ENCODE measurements at regions not wholly inside any gene's neighbourhood (a gene's known extent, or its start where the extent isn't known, plus 50 kb on each side); places are given as distances from the start of the nearest gene placed in this dataset.

- no peaks in the 10 kb centered on the region for H3F3A ChIP-seq (replicated peaks; ENCODE audit: low read depth)
- H2AFZ ChIP-seq, result peak overlapping the region; percentile 67
- DNase-seq (ENCODE audit: low spot score), result peak; percentile 94
- Mint-ChIP-seq H3K27ac (peak overlapping the region; percentile 63; the same call in 1 of the 2 replicates), H3K27me3 (ENCODE audit: insufficient read depth, low read depth, poor library complexity) (peaks cover 6% of the 10 kb centered on the region), H3K4me3 (peak overlapping the region; percentile 83), H3K4me1 (peaks cover 19% of the 10 kb centered on the region; the same call in 2 of the 3 replicates), H3K36me3 (ENCODE audit: low read depth) (no peaks in the 10 kb centered on the region; the same call in 2 of the 3 replicates), H3K9me3 (peaks cover 7% of the 10 kb centered on the region; the same call in 2 of the 3 replicates)
- H3K36me3 ChIP-seq (ENCODE audit: insufficient read depth), result no peaks in the 10 kb centered on the region
- 0 out of 2 replicates have a peak, but pooled peaks cover 8% of the 10 kb centered on the region for H3K4me1 ChIP-seq (ENCODE audit: insufficient read depth)
- H3K79me2 ChIP-seq (replicated peaks; ENCODE audit: insufficient read depth), result peaks cover 46% of the 10 kb centered on the region
- no peaks in the 10 kb centered on the region for H4K20me1 ChIP-seq (replicated peaks; ENCODE audit: insufficient read depth)
- peak; percentile 95 for ATAC-seq
- TF ChIP-seq POLR2AphosphoS5 (IDR thresholded peaks at IDR 0.05; ENCODE audit: low read depth) (peak; percentile 94), CREB1 (CRISPR knock-in tag; IDR thresholded peaks at IDR 0.05; ENCODE audit: low read depth) (no peak), EZH2 (IDR thresholded peaks at IDR 0.05; ENCODE audit: low read depth, unreplicated experiment) (no peak), REST (IDR thresholded peaks at IDR 0.05; ENCODE audit: unreplicated experiment) (no peak), ZNF114 (CRISPR knock-in tag; IDR thresholded peaks at IDR 0.05) (no peak), JUNB (IDR thresholded peaks at IDR 0.05; ENCODE audit: unreplicated experiment) (no peak)
- TF ChIP-seq, protein P1, sequence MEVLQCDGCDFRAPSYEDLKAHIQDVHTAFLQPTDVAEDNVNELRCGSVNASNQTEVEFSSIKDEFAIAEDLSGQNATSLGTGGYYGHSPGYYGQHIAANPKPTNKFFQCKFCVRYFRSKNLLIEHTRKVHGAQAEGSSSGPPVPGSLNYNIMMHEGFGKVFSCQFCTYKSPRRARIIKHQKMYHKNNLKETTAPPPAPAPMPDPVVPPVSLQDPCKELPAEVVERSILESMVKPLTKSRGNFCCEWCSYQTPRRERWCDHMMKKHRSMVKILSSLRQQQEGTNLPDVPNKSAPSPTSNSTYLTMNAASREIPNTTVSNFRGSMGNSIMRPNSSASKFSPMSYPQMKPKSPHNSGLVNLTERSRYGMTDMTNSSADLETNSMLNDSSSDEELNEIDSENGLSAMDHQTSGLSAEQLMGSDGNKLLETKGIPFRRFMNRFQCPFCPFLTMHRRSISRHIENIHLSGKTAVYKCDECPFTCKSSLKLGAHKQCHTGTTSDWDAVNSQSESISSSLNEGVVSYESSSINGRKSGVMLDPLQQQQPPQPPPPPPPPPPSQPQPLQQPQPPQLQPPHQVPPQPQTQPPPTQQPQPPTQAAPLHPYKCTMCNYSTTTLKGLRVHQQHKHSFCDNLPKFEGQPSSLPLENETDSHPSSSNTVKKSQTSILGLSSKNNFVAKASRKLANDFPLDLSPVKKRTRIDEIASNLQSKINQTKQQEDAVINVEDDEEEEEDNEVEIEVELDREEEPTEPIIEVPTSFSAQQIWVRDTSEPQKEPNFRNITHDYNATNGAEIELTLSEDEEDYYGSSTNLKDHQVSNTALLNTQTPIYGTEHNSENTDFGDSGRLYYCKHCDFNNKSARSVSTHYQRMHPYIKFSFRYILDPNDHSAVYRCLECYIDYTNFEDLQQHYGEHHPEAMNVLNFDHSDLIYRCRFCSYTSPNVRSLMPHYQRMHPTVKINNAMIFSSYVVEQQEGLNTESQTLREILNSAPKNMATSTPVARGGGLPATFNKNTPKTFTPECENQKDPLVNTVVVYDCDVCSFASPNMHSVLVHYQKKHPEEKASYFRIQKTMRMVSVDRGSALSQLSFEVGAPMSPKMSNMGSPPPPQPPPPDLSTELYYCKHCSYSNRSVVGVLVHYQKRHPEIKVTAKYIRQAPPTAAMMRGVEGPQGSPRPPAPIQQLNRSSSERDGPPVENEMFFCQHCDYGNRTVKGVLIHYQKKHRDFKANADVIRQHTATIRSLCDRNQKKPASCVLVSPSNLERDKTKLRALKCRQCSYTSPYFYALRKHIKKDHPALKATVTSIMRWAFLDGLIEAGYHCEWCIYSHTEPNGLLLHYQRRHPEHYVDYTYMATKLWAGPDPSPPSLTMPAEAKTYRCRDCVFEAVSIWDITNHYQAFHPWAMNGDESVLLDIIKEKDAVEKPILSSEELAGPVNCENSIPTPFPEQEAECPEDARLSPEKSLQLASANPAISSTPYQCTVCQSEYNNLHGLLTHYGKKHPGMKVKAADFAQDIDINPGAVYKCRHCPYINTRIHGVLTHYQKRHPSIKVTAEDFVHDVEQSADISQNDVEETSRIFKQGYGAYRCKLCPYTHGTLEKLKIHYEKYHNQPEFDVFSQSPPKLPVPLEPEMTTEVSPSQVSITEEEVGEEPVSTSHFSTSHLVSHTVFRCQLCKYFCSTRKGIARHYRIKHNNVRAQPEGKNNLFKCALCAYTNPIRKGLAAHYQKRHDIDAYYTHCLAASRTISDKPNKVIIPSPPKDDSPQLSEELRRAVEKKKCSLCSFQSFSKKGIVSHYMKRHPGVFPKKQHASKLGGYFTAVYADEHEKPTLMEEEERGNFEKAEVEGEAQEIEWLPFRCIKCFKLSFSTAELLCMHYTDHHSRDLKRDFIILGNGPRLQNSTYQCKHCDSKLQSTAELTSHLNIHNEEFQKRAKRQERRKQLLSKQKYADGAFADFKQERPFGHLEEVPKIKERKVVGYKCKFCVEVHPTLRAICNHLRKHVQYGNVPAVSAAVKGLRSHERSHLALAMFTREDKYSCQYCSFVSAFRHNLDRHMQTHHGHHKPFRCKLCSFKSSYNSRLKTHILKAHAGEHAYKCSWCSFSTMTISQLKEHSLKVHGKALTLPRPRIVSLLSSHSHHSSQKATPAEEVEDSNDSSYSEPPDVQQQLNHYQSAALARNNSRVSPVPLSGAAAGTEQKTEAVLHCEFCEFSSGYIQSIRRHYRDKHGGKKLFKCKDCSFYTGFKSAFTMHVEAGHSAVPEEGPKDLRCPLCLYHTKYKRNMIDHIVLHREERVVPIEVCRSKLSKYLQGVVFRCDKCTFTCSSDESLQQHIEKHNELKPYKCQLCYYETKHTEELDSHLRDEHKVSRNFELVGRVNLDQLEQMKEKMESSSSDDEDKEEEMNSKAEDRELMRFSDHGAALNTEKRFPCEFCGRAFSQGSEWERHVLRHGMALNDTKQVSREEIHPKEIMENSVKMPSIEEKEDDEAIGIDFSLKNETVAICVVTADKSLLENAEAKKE (CRISPR knock-in tag; IDR thresholded peaks at IDR 0.05), result peak; percentile 71; the same call in 1 of the 2 replicates
- H3K9me2 ChIP-seq (ENCODE audit: insufficient read depth), result no peaks in the 10 kb centered on the region
- peak overlapping the region; percentile 60 for H3K4me3 ChIP-seq
- H3K27me3 ChIP-seq (ENCODE audit: insufficient read depth), result no peaks in the 10 kb centered on the region
- peak overlapping the region; percentile 78 for H3K4me2 ChIP-seq
- no peak overlapping the region; the same call in 1 of the 2 replicates for H3K27ac ChIP-seq (ENCODE audit: low read depth)
These were observed 370.0 kb downstream of the FGF9 start for GRCh38 chr13:22040810-22041364.

Measured in GM23338 (cell line).